NCI-H226 (cell line): ENCODE measurements at regions not wholly inside any gene's neighbourhood (a gene's known extent, or its start where the extent isn't known, plus 50 kb on each side); places are given as distances from the start of the nearest gene placed in this dataset.
"Not testable (repeated sequence)": the region's sequence is repeated elsewhere in the genome, so short reads cannot be mapped to it uniquely, and the experiment has no call there.

Source experiments
- DNase-seq: peaks from one replicate; pipeline ENCODE4 v3.0.0-alpha.2; 2015

GRCh38 chr4:45471335-45471734, 652.5 kb downstream of the GABRG1 start:
- DNase-seq, result no peak

- no peak for DNase-seq
Observed at GRCh38 chr4:45467157-45467556, 656.7 kb downstream of the GABRG1 start.

- not testable (repeated sequence) for DNase-seq
Observed at GRCh38 chr4:45460157-45460556, 663.7 kb downstream of the GABRG1 start.

- DNase-seq, result no peak
Observed at GRCh38 chr4:45455217-45455616, 668.6 kb downstream of the GABRG1 start.

GRCh38 chr4:45453258-45453853, 670.5 kb downstream of the GABRG1 start:
- DNase-seq, result no peak

GRCh38 chr4:45442466-45442865, 681.4 kb downstream of the GABRG1 start:
- DNase-seq, result no peak

- DNase-seq, result peak; percentile 8
Observed at GRCh38 chr4:45438047-45438446, 685.8 kb downstream of the GABRG1 start.

- no peak for DNase-seq
Observed at GRCh38 chr4:45437381-45437780, 686.5 kb downstream of the GABRG1 start.

GRCh38 chr4:45425135-45425534, 698.7 kb downstream of the GABRG1 start:
- DNase-seq, result no peak

GRCh38 chr4:45423896-45424295, 697.5 kb upstream of the GNPDA2 start:
- DNase-seq, result no peak

- DNase-seq, result not testable (repeated sequence)
Observed at GRCh38 chr4:45420091-45420674, 693.8 kb upstream of the GNPDA2 start.

GRCh38 chr4:45410701-45411210, 684.4 kb upstream of the GNPDA2 start:
- DNase-seq, result no peak

- no peak for DNase-seq
Observed at GRCh38 chr4:45409536-45409935, 683.2 kb upstream of the GNPDA2 start.

- DNase-seq, result no peak
Observed at GRCh38 chr4:45408996-45409395, 682.6 kb upstream of the GNPDA2 start.

- DNase-seq, result no peak
Observed at GRCh38 chr4:45399116-45399515, 672.8 kb upstream of the GNPDA2 start.

- DNase-seq, result no peak
Observed at GRCh38 chr4:45385306-45385705, 659.0 kb upstream of the GNPDA2 start.

GRCh38 chr4:45370408-45370807, 644.1 kb upstream of the GNPDA2 start:
- DNase-seq, result no peak

GRCh38 chr4:45368832-45369231, 642.5 kb upstream of the GNPDA2 start:
- no peak for DNase-seq

- no peak for DNase-seq
Observed at GRCh38 chr4:45363931-45364330, 637.6 kb upstream of the GNPDA2 start.

- no peak for DNase-seq
Observed at GRCh38 chr4:45358573-45359506, 632.5 kb upstream of the GNPDA2 start.

GRCh38 chr4:45353161-45353560, 626.8 kb upstream of the GNPDA2 start:
- no peak for DNase-seq

- DNase-seq, result no peak
Observed at GRCh38 chr4:45350438-45350837, 624.1 kb upstream of the GNPDA2 start.

GRCh38 chr4:45349859-45350258, 623.5 kb upstream of the GNPDA2 start:
- DNase-seq, result no peak
